OCI-LY3 (cell line): ENCODE measurements at regions not wholly inside any gene's neighbourhood (a gene's known extent, or its start where the extent isn't known, plus 50 kb on each side); places are given as distances from the start of the nearest gene placed in this dataset.

ENCODE experiments used
- H2AFZ ChIP-seq: fragments of 200-600, 300-600 bp; shearing (Covaris generic); 2 replicates; pipeline ENCODE4 v1.6.0; 2014; ENCODE audit warnings: antibody characterized with exemption, low read depth, low read length
- H3K27ac ChIP-seq: fragments of 200-600, 300-600 bp; sonication (generic); 2 replicates; pipeline ENCODE4 v1.5.1; 2014; ENCODE audit warnings: mild to moderate bottlenecking, low read length, moderate library complexity, mixed read lengths
- H3K27me3 ChIP-seq: fragments of 200-600, 300-600 bp; sonication (generic); 2 replicates; pipeline ENCODE4 v1.6.1; 2014; ENCODE audit warnings: low read depth, low read length, mixed read lengths
- H3K36me3 ChIP-seq: fragments of 200-600, 300-600 bp; sonication (generic); replicated peaks from 2 replicates; pipeline ENCODE3; 2014; ENCODE audit warnings: low read depth, low read length, mixed read lengths
- H3K4me1 ChIP-seq: fragments of 300-600, 200-600 bp; sonication (generic); 2 replicates; pipeline ENCODE4 v1.6.1; 2014; ENCODE audit warnings: low read length, mixed read lengths
- H3K4me2 ChIP-seq: fragments of 200-600, 300-600 bp; sonication (generic); 2 replicates; pipeline ENCODE4 v1.6.1; 2014; ENCODE audit warnings: low read length, mixed read lengths
- H3K4me3 ChIP-seq: fragments of 300-600, 200-600 bp; sonication (generic); 2 replicates; pipeline ENCODE4 v1.5.1; 2014; ENCODE audit warnings: antibody characterized with exemption, mild to moderate bottlenecking, low read length, moderate library complexity
- H3K79me2 ChIP-seq: fragments of 300-600, 200-600 bp; shearing (Covaris generic); 2 replicates; pipeline ENCODE4 v1.6.1; 2014; ENCODE audit warnings: mild to moderate bottlenecking, low read length, mixed read lengths
- H3K9ac ChIP-seq: fragments of 300-600, 200-600 bp; shearing (Covaris generic); 2 replicates; pipeline ENCODE4 v1.6.0; 2014; ENCODE audit warnings: mild to moderate bottlenecking, low read length, moderate library complexity
- H3K9me3 ChIP-seq: fragments of 200-600, 300-600 bp; shearing (Covaris generic); 2 replicates; pipeline ENCODE4 v1.6.1; 2014; ENCODE audit warnings: low read length, mixed read lengths; ENCODE audit not compliant: insufficient read depth
- H4K20me1 ChIP-seq: fragments of 200-600, 300-600 bp; sonication (generic); 2 replicates; pipeline ENCODE4 v1.6.1; 2016; ENCODE audit warnings: low read length, mixed read lengths; ENCODE audit not compliant: insufficient read depth
- EZH2phosphoT487 ChIP-seq: fragments of 200-600 bp; shearing (Covaris generic); IDR thresholded peaks from 2 replicates; pipeline ENCODE4 v1.6.1; 2018; ENCODE audit warnings: antibody characterized with exemption, mixed run types, low read depth
- TF ChIP-seq, protein P1 (sequence below): fragments of 200-600, 300-600 bp; sonication (generic); IDR thresholded peaks from 2 replicates; pipeline ENCODE4 v1.5.1; 2014; ENCODE audit warnings: antibody characterized with exemption, low read length, low read depth

DNA sequence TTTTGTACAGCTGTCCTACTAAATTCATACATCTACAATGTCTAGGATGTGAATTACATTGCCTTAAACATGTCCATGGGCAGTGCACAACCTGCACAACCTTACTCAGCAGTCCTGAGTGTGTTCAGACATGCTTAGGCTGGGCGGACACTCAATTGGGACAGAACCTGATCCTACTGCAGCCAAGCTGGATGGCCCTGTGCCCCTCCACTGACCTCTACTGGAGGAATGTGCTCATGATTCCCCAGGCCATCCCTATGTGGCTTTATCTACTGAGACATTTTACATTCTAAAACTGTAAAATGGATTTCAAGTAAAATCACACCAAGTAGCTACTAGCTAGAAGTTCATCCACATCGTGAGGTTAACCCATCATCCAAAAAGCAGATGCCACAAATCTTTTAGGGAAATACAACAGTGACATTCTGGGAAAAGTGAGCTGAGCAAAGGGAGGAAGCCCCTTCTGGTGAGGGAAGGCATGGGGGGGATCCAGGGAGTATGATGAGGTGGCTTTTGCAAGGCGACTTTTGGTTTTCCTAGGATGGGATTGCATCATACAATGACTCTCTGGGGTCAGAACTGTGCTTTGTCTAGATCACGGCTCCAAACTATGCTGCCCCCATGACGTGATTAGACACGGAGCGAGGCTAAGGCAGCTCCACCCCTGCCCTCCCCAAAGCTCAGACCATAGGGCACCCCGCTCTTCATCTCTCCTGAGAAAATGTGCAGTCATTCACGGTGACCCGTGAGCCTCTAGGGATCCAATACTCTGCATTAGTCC, 911.7 kb upstream of the TMEM132C start:
- Histone ChIP-seq H3K27me3 (no peaks in the 10 kb centered on the region), H4K20me1 (no peaks in the 10 kb centered on the region), H2AFZ (no peak overlapping the region), H3K9me3 (no peaks in the 10 kb centered on the region), H3K27ac (no peak overlapping the region), H3K79me2 (no peaks in the 10 kb centered on the region), H3K4me2 (no peak overlapping the region), H3K36me3 (no peaks in the 10 kb centered on the region), H3K4me1 (no peaks in the 10 kb centered on the region), H3K4me3 (no peak overlapping the region), H3K9ac (no peak overlapping the region)
- TF ChIP-seq EZH2phosphoT487, result no peak
- TF ChIP-seq, protein P1, sequence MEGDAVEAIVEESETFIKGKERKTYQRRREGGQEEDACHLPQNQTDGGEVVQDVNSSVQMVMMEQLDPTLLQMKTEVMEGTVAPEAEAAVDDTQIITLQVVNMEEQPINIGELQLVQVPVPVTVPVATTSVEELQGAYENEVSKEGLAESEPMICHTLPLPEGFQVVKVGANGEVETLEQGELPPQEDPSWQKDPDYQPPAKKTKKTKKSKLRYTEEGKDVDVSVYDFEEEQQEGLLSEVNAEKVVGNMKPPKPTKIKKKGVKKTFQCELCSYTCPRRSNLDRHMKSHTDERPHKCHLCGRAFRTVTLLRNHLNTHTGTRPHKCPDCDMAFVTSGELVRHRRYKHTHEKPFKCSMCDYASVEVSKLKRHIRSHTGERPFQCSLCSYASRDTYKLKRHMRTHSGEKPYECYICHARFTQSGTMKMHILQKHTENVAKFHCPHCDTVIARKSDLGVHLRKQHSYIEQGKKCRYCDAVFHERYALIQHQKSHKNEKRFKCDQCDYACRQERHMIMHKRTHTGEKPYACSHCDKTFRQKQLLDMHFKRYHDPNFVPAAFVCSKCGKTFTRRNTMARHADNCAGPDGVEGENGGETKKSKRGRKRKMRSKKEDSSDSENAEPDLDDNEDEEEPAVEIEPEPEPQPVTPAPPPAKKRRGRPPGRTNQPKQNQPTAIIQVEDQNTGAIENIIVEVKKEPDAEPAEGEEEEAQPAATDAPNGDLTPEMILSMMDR, result peak; percentile 63

DNA sequence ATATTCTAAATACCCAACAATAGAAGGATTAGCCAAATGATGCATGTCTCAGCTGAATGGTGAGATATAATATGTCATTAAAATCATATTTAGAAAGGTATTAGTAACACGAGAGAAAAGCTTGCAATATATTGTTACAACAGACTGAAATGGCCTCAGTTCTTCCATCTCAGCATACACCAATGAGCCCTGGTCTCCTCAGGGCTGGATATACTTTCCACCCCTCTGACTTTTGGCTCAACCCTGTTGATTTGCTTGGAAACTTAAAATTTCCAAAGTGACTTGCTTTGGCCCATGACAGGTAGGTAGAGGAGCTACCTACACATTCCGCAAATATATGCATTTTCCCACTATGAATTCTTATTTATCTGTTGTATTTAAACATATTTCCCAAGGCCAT, 908.1 kb upstream of the TMEM132C start:
- no peaks in the 10 kb centered on the region for H3K4me1 ChIP-seq
- H3K27me3 ChIP-seq, result no peaks in the 10 kb centered on the region
- no peak overlapping the region for H2AFZ ChIP-seq
- no peaks in the 10 kb centered on the region for H3K36me3 ChIP-seq
- no peaks in the 10 kb centered on the region for H4K20me1 ChIP-seq
- no peaks in the 10 kb centered on the region for H3K79me2 ChIP-seq
- H3K9ac ChIP-seq, result no peak overlapping the region
- no peak overlapping the region for H3K4me3 ChIP-seq
- TF ChIP-seq EZH2phosphoT487, result no peak
- TF ChIP-seq, protein P1, result no peak
- no peak overlapping the region for H3K27ac ChIP-seq
- H3K9me3 ChIP-seq, result no peaks in the 10 kb centered on the region
- no peak overlapping the region for H3K4me2 ChIP-seq

- TF ChIP-seq EZH2phosphoT487, result no peak
- TF ChIP-seq, protein P1, result no peak
- no peak overlapping the region for H3K4me3 ChIP-seq
- no peaks in the 10 kb centered on the region for H3K4me1 ChIP-seq
- H3K9me3 ChIP-seq, result no peaks in the 10 kb centered on the region
- no peak overlapping the region for H3K4me2 ChIP-seq
- H3K27me3 ChIP-seq, result no peaks in the 10 kb centered on the region
- no peak overlapping the region for H3K9ac ChIP-seq
- no peaks in the 10 kb centered on the region for H3K79me2 ChIP-seq
- H3K27ac ChIP-seq, result no peak overlapping the region
- H3K36me3 ChIP-seq, result no peaks in the 10 kb centered on the region
- H4K20me1 ChIP-seq, result no peaks in the 10 kb centered on the region
- no peak overlapping the region for H2AFZ ChIP-seq
These were observed 906.4 kb upstream of the TMEM132C start for GRCh38 chr12:127360580-127360979.

DNA sequence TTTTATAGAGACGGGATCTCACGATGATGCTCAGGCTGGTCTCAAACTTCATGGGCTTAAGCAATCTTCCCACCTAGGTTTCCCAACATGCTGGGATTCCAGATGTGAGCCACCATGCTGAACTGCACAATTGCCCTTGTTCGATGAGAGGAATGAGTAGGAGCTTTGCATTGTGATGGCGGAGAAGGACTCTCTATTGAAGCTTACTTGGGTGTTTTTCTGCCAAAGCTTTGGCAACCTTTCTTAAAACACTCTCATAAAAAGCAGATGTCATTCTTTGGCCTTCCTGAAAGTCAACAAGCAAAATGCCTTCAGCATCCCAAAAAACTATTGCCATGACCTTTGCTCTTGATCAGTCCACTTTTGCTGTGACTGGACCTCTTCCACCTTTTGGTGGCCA, 904.8 kb upstream of the TMEM132C start:
- no peak overlapping the region for H3K9ac ChIP-seq
- H3K36me3 ChIP-seq, result no peaks in the 10 kb centered on the region
- no peaks in the 10 kb centered on the region for H3K4me1 ChIP-seq
- no peaks in the 10 kb centered on the region for H4K20me1 ChIP-seq
- H3K27me3 ChIP-seq, result no peaks in the 10 kb centered on the region
- H3K79me2 ChIP-seq, result no peaks in the 10 kb centered on the region
- no peak overlapping the region for H3K27ac ChIP-seq
- H2AFZ ChIP-seq, result no peak overlapping the region
- H3K9me3 ChIP-seq, result no peaks in the 10 kb centered on the region
- TF ChIP-seq, protein P1, result no peak
- TF ChIP-seq EZH2phosphoT487, result no peak
- H3K4me3 ChIP-seq, result no peak overlapping the region
- H3K4me2 ChIP-seq, result no peak overlapping the region
